Neural progenitor cell (in vitro differentiated cells): ENCODE measurements at regions not wholly inside any gene's neighbourhood (a gene's known extent, or its start where the extent isn't known, plus 50 kb on each side); places are given as distances from the start of the nearest gene placed in this dataset.

Experiments used
- DNase-seq: peaks from one replicate; pipeline ENCODE4 v3.0.0-alpha.2; 2016; ENCODE audit warnings: low spot score
- H2AFZ ChIP-seq: fragments of 200-600 bp; sonication (generic); replicated peaks from 2 replicates; pipeline ENCODE4 v1.6.1; 2016; ENCODE audit warnings: antibody characterized with exemption
- H3F3A ChIP-seq: fragments of 200-600 bp; sonication (generic); 2 replicates; pipeline ENCODE4 v1.6.1; 2016; ENCODE audit warnings: antibody characterized with exemption, low read depth
- H3K27ac ChIP-seq: fragments of 200-600 bp; sonication (generic); 2 replicates; pipeline ENCODE4 v1.5.1; 2016; ENCODE audit warnings: mild to moderate bottlenecking
- H3K27me3 ChIP-seq: fragments of 200-600 bp; sonication (generic); 2 replicates; pipeline ENCODE4 v1.6.1; 2016; ENCODE audit warnings: mild to moderate bottlenecking, moderate library complexity
- H3K36me3 ChIP-seq: fragments of 200-600 bp; sonication (generic); 2 replicates; pipeline ENCODE4 v1.5.1; 2016
- H3K4me1 ChIP-seq: fragments of 200-600 bp; sonication (generic); 2 replicates; pipeline ENCODE4 v1.6.1; 2016; ENCODE audit warnings: mixed run types
- H3K4me2 ChIP-seq: fragments of 200-600 bp; sonication (generic); 2 replicates; pipeline ENCODE4 v1.6.1; 2016
- H3K4me3 ChIP-seq: fragments of 200-600 bp; sonication (generic); 2 replicates; pipeline ENCODE4 v1.5.1; 2016
- H3K79me2 ChIP-seq: fragments of 200-600 bp; sonication (generic); 2 replicates; pipeline ENCODE4 v1.6.1; 2016; ENCODE audit warnings: low read depth
- H3K9ac ChIP-seq: fragments of 200-600 bp; sonication (generic); 2 replicates; pipeline ENCODE4 v1.6.1; 2016
- H3K9me3 ChIP-seq: fragments of 200-600 bp; sonication (generic); 2 replicates; pipeline ENCODE4 v1.5.1; 2016; ENCODE audit warnings: low read depth
- H4K20me1 ChIP-seq: fragments of 200-600 bp; sonication (generic); 2 replicates; pipeline ENCODE4 v1.6.1; 2016; ENCODE audit warnings: low read depth
- H3K27ac Mint-ChIP-seq: 3 replicates; pipeline ENCODE4 v1.8.0; 2021; ENCODE audit warnings: mixed read lengths
- H3K27me3 Mint-ChIP-seq: 2 replicates; pipeline ENCODE4 v1.8.0; 2022; ENCODE audit warnings: low read depth, mild to moderate bottlenecking, inconsistent platforms, moderate library complexity, mixed read lengths; ENCODE audit not compliant: insufficient read depth
- H3K36me3 Mint-ChIP-seq: 3 replicates; pipeline ENCODE4 v1.8.0; 2021; ENCODE audit warnings: mixed read lengths
- H3K4me1 Mint-ChIP-seq: 3 replicates; pipeline ENCODE4 v1.8.0; 2021; ENCODE audit warnings: mixed read lengths
- H3K4me3 Mint-ChIP-seq: 3 replicates; pipeline ENCODE4 v1.8.0; 2021; ENCODE audit warnings: mild to moderate bottlenecking, moderate library complexity, mixed read lengths
- H3K9me3 Mint-ChIP-seq: 3 replicates; pipeline ENCODE4 v1.8.0; 2020; ENCODE audit warnings: mixed read lengths
- EZH2 ChIP-seq: fragments of 200-600 bp; sonication (generic); IDR thresholded peaks from 2 replicates; pipeline ENCODE4 v1.6.1; 2017; ENCODE audit warnings: antibody characterized with exemption, mild to moderate bottlenecking, moderate library complexity
- EZH2phosphoT487 ChIP-seq: fragments of 200-600 bp; sonication (generic); IDR thresholded peaks from 2 replicates; pipeline ENCODE4 v1.6.1; 2017; ENCODE audit warnings: antibody characterized with exemption
- TF ChIP-seq, protein P1 (sequence below): fragments of 200-600 bp; sonication (generic); IDR thresholded peaks from 2 replicates; pipeline ENCODE4 v1.5.1; 2017; ENCODE audit warnings: antibody characterized with exemption, mild to moderate bottlenecking

GRCh38 chrX:13938051-13938828, 91.5 kb downstream of the GEMIN8 start:
- peaks cover 2% of the 10 kb centered on the region for H3K27me3 Mint-ChIP-seq
- DNase-seq, result peak; percentile 76
- peaks cover 41% of the 10 kb centered on the region for H3K4me1 Mint-ChIP-seq
- peaks cover 6% of the 10 kb centered on the region for H3K9me3 Mint-ChIP-seq
- TF ChIP-seq, protein P1, sequence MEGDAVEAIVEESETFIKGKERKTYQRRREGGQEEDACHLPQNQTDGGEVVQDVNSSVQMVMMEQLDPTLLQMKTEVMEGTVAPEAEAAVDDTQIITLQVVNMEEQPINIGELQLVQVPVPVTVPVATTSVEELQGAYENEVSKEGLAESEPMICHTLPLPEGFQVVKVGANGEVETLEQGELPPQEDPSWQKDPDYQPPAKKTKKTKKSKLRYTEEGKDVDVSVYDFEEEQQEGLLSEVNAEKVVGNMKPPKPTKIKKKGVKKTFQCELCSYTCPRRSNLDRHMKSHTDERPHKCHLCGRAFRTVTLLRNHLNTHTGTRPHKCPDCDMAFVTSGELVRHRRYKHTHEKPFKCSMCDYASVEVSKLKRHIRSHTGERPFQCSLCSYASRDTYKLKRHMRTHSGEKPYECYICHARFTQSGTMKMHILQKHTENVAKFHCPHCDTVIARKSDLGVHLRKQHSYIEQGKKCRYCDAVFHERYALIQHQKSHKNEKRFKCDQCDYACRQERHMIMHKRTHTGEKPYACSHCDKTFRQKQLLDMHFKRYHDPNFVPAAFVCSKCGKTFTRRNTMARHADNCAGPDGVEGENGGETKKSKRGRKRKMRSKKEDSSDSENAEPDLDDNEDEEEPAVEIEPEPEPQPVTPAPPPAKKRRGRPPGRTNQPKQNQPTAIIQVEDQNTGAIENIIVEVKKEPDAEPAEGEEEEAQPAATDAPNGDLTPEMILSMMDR, result no peak
- TF ChIP-seq EZH2 (no peak), EZH2phosphoT487 (no peak)
- Histone ChIP-seq H3K4me2 (peak overlapping the region; percentile 83), H3K4me3 (peak overlapping the region; percentile 78), H2AFZ (peak overlapping the region; percentile 72), H3K4me1 (peaks cover 9% of the 10 kb centered on the region), H3K27ac (no peak overlapping the region), H3K9me3 (no peaks in the 10 kb centered on the region), H3K79me2 (peaks cover 24% of the 10 kb centered on the region), H3K9ac (no peak overlapping the region), H3F3A (peaks cover 12% of the 10 kb centered on the region), H3K27me3 (no peaks in the 10 kb centered on the region), H3K36me3 (no peaks in the 10 kb centered on the region), H4K20me1 (no peaks in the 10 kb centered on the region)
- H3K36me3 Mint-ChIP-seq, result peaks cover 11% of the 10 kb centered on the region
- peak overlapping the region; percentile 95 for H3K27ac Mint-ChIP-seq
- H3K4me3 Mint-ChIP-seq, result peak overlapping the region; percentile 90

DNA sequence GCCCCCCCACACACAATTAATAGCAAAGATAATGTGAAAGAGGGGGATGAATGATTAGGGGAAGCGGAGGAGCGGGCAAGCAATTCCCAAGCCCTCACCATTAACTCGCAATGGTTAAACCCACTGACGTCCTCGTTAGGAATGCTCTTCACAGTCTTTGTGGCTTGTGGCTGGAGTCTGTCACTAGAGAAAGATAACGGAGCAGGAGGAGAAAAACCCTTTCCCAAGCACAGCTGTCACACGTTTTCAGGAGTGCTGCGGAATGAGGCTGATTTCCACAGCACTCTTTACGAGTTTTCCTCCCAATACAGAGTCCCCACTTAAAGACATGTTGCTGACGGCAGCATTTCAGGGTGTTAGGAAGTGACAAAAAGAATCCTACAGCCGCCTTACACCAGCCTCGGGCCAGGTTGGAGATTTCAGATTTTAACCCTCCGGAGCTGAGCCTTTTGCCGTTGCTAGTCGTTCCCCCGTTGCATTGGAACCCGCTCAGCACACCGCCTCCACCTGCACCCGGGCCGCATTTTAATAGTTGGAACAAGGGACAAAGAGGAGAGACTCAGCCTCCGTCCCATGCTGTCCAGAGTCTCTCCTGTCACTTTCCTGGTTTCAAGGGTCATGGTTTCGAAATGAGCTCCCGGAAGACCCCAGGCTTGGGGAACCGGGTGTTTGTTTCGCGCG, 92.2 kb downstream of the GEMIN8 start:
- Histone ChIP-seq H3K9me3 (no peaks in the 10 kb centered on the region), H3K4me2 (peak overlapping the region; percentile 83), H3K79me2 (peaks cover 27% of the 10 kb centered on the region), H3F3A (peaks cover 12% of the 10 kb centered on the region), H3K36me3 (no peaks in the 10 kb centered on the region), H3K9ac (no peak overlapping the region), H3K4me3 (peak overlapping the region; percentile 78), H3K27me3 (no peaks in the 10 kb centered on the region), H3K27ac (no peak overlapping the region), H4K20me1 (no peaks in the 10 kb centered on the region), H2AFZ (no peak overlapping the region), H3K4me1 (peaks cover 17% of the 10 kb centered on the region)
- Mint-ChIP-seq H3K4me1 (peaks cover 41% of the 10 kb centered on the region), H3K36me3 (peaks cover 14% of the 10 kb centered on the region), H3K27me3 (no peaks in the 10 kb centered on the region), H3K9me3 (peaks cover 6% of the 10 kb centered on the region), H3K27ac (peak overlapping the region; percentile 95), H3K4me3 (peak overlapping the region; percentile 90)
- peak; percentile 37 for DNase-seq
- no peak for TF ChIP-seq EZH2phosphoT487
- TF ChIP-seq, protein P1, result no peak

GRCh38 chrX:13936521-13937225, 93.0 kb downstream of the GEMIN8 start:
- TF ChIP-seq, protein P1, result no peak
- TF ChIP-seq EZH2phosphoT487 (no peak), EZH2 (no peak)
- Mint-ChIP-seq H3K4me1 (peaks cover 40% of the 10 kb centered on the region), H3K9me3 (peaks cover 13% of the 10 kb centered on the region), H3K36me3 (peaks cover 22% of the 10 kb centered on the region), H3K4me3 (peak overlapping the region; percentile 90), H3K27me3 (no peaks in the 10 kb centered on the region), H3K27ac (peak overlapping the region; percentile 95)
- DNase-seq, result no peak
- Histone ChIP-seq H3K9ac (no peak overlapping the region), H3K79me2 (peaks cover 27% of the 10 kb centered on the region), H3K27ac (no peak overlapping the region), H3F3A (peaks cover 12% of the 10 kb centered on the region), H4K20me1 (no peaks in the 10 kb centered on the region), H3K9me3 (no peaks in the 10 kb centered on the region), H3K27me3 (no peaks in the 10 kb centered on the region), H3K4me2 (peak overlapping the region; percentile 83), H3K4me3 (peak overlapping the region; percentile 78), H2AFZ (no peak overlapping the region), H3K36me3 (no peaks in the 10 kb centered on the region), H3K4me1 (peaks cover 19% of the 10 kb centered on the region)
